Neutrophil (primary cell): ENCODE measurements at regions not wholly inside any gene's neighbourhood (a gene's known extent, or its start where the extent isn't known, plus 50 kb on each side); places are given as distances from the start of the nearest gene placed in this dataset.

Source experiments
- H3K27ac ChIP-seq: fragments of 200-600 bp; sonication (generic); 2 replicates; pipeline ENCODE4 v1.5.1; 2016; ENCODE audit warnings: mild to moderate bottlenecking, moderate library complexity
- H3K27me3 ChIP-seq: fragments of 200-600 bp; sonication (generic); 2 replicates; pipeline ENCODE4 v1.6.0; 2016; ENCODE audit warnings: mild to moderate bottlenecking
- H3K36me3 ChIP-seq: fragments of 200-600 bp; sonication (generic); 2 replicates; pipeline ENCODE4 v1.5.1; 2017
- H3K4me1 ChIP-seq, 2 experiments: fragments of 200-600 bp in 1 of 2; sonication (generic) in 1 of 2; 1 replicate in 1 of 2; 2 replicates in 1 of 2; pipeline versions ENCODE4 v1.5.1 to v1.6.1; 2013 to 2016; ENCODE audit warnings: low read depth in 1 of 2, low read length in 1 of 2, mild to moderate bottlenecking in 1 of 2, moderate library complexity in 1 of 2; ENCODE audit not compliant: control insufficient read depth in 1 of 2, insufficient read depth in 1 of 2
- H3K4me3 ChIP-seq, 2 experiments: fragments of 200-600 bp in 1 of 2; sonication (generic) in 1 of 2; 1 replicate in 1 of 2; 2 replicates in 1 of 2; pipeline ENCODE4 v1.5.1; 2013 to 2016; ENCODE audit warnings: low read depth in 1 of 2, low read length in 1 of 2, mild to moderate bottlenecking in 1 of 2, moderate library complexity in 1 of 2
- H3K9me3 ChIP-seq: fragments of 200-600 bp; sonication (generic); 2 replicates; pipeline ENCODE4 v1.5.1; 2016
- TF ChIP-seq, protein P1 (sequence below): fragments of 200-600 bp; sonication (generic); IDR thresholded peaks from 2 replicates; pipeline ENCODE4 v1.5.1; 2016; ENCODE audit warnings: antibody characterized with exemption

GRCh38 chr12:91561958-91562325 lies 379.3 kb upstream of the DCN start:
- no peaks in the 10 kb centered on the region for H3K4me1 ChIP-seq
- H3K4me3 ChIP-seq: no peak overlapping the region
- no peaks in the 10 kb centered on the region for H3K36me3 ChIP-seq
- H3K9me3 ChIP-seq: no peaks in the 10 kb centered on the region
- H3K27me3 ChIP-seq: no peaks in the 10 kb centered on the region
- TF ChIP-seq, protein P1, sequence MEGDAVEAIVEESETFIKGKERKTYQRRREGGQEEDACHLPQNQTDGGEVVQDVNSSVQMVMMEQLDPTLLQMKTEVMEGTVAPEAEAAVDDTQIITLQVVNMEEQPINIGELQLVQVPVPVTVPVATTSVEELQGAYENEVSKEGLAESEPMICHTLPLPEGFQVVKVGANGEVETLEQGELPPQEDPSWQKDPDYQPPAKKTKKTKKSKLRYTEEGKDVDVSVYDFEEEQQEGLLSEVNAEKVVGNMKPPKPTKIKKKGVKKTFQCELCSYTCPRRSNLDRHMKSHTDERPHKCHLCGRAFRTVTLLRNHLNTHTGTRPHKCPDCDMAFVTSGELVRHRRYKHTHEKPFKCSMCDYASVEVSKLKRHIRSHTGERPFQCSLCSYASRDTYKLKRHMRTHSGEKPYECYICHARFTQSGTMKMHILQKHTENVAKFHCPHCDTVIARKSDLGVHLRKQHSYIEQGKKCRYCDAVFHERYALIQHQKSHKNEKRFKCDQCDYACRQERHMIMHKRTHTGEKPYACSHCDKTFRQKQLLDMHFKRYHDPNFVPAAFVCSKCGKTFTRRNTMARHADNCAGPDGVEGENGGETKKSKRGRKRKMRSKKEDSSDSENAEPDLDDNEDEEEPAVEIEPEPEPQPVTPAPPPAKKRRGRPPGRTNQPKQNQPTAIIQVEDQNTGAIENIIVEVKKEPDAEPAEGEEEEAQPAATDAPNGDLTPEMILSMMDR: no peak
- no peak overlapping the region for H3K27ac ChIP-seq

- H3K36me3 ChIP-seq: no peaks in the 10 kb centered on the region
- no peaks in the 10 kb centered on the region for H3K9me3 ChIP-seq
- H3K27ac ChIP-seq: no peak overlapping the region
- H3K27me3 ChIP-seq: no peaks in the 10 kb centered on the region
- H3K4me3 ChIP-seq: no peak overlapping the region
- TF ChIP-seq, protein P1: no peak
- H3K4me1 ChIP-seq: no peaks in the 10 kb centered on the region
Measured at GRCh38 chr12:91561301-91561957, 378.8 kb upstream of the DCN start.

- TF ChIP-seq, protein P1: no peak
- H3K27me3 ChIP-seq: no peaks in the 10 kb centered on the region
Measured at GRCh38 chr12:91556909-91557308, 374.3 kb upstream of the DCN start.

DNA sequence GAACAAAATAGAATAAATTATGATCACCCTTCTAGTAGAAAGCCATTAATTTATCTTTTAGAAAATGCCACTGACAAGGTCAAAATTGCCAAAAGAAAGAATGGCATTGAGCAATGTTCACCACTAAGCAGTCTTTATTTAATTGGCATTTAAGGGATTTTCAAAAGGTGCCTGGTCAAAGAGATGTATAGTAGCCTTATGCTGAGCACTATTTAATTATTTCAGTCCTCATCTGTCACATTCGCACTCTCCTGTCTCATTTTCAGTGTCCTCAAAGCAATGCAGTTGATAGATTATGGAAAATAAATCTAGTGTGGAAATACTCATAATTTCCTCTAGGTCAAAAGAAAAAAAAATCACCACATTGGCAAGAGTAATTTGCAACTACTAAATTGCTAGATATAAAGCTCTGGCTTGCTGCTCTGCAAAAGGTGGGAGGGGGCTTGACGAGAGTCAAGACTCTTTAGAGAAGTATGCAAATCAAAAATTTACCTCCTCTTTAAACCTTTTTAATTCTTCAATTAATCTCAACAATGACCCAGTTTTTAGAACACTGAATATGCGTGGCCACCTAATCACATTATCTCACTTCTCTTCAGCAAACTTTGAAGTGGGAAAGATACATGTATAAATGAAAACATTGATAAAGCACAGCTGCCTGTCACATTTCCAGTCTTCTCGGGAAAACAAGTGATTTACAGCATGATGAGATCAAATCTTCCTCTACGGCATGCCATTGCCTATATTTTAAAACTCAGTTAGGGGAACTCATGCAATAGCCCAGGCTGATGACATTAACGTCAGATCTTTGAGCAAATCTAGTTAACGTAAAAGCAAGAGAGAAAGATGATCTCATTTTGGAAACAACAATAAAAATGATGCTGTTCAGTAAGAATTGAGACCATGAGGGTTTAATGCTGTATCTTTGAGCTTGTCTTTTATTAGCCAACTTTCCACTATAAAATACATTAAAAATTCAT lies 373.1 kb upstream of the DCN start:
- TF ChIP-seq, protein P1: no peak
- no peaks in the 10 kb centered on the region for H3K36me3 ChIP-seq
- H3K4me3 ChIP-seq: no peak overlapping the region
- H3K4me1 ChIP-seq: no peaks in the 10 kb centered on the region
- H3K27ac ChIP-seq: no peak overlapping the region
- H3K27me3 ChIP-seq: no peaks in the 10 kb centered on the region
- H3K9me3 ChIP-seq: no peaks in the 10 kb centered on the region

More at GRCh38 chr12:91556909-91557308, 374.3 kb upstream of the DCN start:
- no peak overlapping the region for H3K4me3 ChIP-seq
- no peaks in the 10 kb centered on the region for H3K4me1 ChIP-seq
- H3K36me3 ChIP-seq: no peaks in the 10 kb centered on the region
- H3K27ac ChIP-seq: no peak overlapping the region
- no peaks in the 10 kb centered on the region for H3K9me3 ChIP-seq

- Histone ChIP-seq H3K4me1 (no peaks in the 10 kb centered on the region), H3K27ac (no peak overlapping the region), H3K4me3 (no peak overlapping the region), H3K9me3 (no peaks in the 10 kb centered on the region), H3K36me3 (no peaks in the 10 kb centered on the region), H3K27me3 (no peaks in the 10 kb centered on the region)
- TF ChIP-seq, protein P1: no peak
Measured at GRCh38 chr12:91551927-91552326, 369.3 kb upstream of the DCN start.
